ENCODE measurements at regions not wholly inside any gene's neighbourhood (a gene's known extent, or its start where the extent isn't known, plus 50 kb on each side); places are given as distances from the start of the nearest gene placed in this dataset.
"Not testable (repeated sequence)": the region's sequence is repeated elsewhere in the genome, so short reads cannot be mapped to it uniquely, and the experiment has no call there.

DNA sequence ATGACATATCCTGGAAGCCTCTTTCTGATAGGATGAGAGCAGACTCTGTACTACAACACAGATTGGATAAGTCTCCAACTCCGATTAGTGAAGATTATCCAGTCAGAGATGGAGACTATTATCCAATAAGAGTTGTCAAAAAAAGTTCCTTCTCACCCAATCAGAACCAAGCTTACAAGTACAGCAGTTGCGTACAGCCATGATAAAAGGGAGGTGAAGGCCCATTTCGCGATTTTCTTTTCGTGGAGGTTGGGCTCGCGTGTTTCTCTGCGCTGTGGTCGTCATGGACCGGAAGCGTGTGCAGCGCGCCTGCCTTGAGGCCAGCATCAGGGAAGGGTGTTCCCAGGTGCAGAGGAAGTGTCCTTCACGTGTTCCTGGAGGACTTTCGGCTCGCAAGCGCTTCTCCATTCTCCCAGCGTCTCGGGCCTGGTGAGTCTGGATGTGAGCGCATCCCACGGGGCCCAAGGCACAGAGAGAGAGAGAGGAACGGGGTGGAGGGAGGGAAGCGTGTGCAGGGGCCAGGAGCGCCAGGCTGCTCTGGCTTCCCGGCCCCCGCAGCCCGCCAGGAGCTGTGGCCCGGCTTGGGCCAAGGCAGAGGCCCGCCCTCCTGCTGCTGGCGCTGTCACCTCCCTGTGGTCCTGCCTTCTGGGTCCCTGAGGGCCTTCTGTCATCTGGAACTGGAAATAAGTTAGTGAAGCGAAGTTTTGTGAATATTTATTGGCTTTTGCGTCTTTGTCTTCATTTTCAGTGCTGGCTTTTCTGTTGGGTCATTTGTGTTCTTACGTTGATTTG is 53.9 kb downstream of the CDRT15L2 start:
- not testable (repeated sequence) for H3K27me3 ChIP-seq (ENCODE audit: insufficient read depth, low read length); H3K27ac ChIP-seq (ENCODE audit: low read length); H3K4me1 ChIP-seq (ENCODE audit: insufficient read depth, low read length); H3K9me3 ChIP-seq (ENCODE audit: insufficient read depth, low read depth, low read length); H3K36me3 ChIP-seq (ENCODE audit: insufficient read depth, low read depth, low read length); H3K9ac ChIP-seq (ENCODE audit: low read depth, low read length); H3K4me3 ChIP-seq (ENCODE audit: low read length)

DNA sequence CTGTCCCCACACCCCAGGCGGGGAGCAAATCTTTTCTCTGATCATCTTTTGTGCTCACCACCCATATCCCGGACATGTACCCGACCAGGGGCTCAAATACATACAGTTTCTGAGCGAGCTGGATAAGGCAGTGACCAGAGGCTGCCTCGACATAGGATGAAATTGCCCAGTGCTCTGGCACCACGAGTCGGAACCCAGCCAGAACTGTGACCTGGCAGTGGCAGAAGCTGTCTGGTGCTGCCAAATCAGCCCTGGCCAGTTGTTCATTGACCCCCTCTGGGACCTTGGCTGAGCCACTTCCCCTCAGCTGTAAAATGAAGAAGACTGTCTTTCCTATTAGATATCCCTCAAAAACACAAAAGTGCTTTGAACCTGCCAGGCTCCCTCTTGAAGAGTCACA is 60.6 kb downstream of the CDRT15L2 start:
- not testable (repeated sequence) for H3K27ac ChIP-seq (ENCODE audit: low read length); H3K4me3 ChIP-seq (ENCODE audit: low read length); H3K36me3 ChIP-seq (ENCODE audit: insufficient read depth, low read depth, low read length); H3K27me3 ChIP-seq (ENCODE audit: insufficient read depth, low read length); H3K9ac ChIP-seq (ENCODE audit: low read depth, low read length); H3K9me3 ChIP-seq (ENCODE audit: insufficient read depth, low read depth, low read length); H3K4me1 ChIP-seq (ENCODE audit: insufficient read depth, low read length)

DNA sequence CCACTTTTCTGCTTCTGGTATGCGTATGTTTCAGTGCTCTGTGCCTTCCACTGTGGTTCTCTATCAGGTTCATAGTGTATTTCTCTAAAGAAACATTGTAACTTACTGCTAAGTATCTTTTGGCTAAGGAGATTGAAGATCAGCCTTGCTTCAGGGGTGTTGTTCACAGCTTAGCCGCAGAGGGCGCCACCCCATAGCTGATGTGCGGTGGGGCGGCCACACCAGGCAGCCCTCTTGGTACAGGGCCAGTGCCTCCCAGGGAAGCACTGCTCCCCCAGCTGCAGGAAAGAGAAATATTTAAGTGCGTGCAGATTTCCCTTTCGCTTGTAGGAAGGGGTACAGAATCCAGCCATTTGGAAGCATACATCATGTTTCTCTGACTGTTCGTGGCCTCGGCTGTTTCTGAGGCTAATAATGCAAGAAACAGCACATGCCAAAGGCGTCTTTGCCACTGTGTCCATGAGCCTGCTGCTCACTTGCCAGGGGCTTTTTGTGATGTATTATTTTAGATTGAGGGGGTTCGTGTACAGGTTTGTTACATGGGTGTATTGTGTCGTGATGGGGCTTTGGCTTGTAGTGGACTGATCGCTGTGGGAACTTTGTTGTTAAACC is 67.2 kb downstream of the CDRT15L2 start:
- H3K9ac ChIP-seq (ENCODE audit: low read depth, low read length); H3K9me3 ChIP-seq (ENCODE audit: insufficient read depth, low read depth, low read length); H3K27me3 ChIP-seq (ENCODE audit: insufficient read depth, low read length); H3K4me1 ChIP-seq (ENCODE audit: insufficient read depth, low read length); H3K4me3 ChIP-seq (ENCODE audit: low read length); H3K36me3 ChIP-seq (ENCODE audit: insufficient read depth, low read depth, low read length); H3K27ac ChIP-seq (ENCODE audit: low read length): not testable (repeated sequence)

DNA sequence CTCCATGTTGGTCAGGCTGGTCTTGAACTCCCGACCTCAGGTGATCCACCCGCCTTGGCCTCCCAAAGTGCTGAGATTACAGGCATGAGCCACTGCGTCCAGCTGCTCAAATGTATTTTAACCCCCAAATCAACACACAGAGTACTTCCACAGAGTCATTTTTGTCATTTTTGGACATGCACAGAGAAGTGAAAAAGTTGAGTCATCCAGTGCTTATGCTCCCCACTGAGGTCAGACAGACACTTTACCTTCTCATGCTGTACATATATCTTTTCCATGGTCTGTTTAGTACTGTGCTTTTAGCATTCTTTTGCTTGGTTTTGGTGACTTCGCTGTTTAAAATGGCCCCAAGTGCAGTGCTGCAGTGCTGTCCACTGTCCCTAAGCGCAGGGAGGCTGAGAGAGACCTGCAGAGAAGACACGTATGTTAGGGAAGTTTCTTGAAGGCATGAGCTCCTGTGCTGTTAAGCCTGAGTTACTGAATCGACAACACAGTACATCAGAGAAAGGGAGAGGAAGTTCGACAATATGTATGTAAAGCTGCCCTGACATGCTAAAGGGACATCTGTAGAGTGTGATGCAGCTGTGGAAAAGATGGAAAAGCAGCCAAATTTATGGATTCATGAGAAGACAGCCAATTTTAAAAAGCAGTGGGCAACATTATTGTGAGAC is 69.7 kb downstream of the CDRT15L2 start:
- not testable (repeated sequence) for H3K4me3 ChIP-seq (ENCODE audit: low read length); H3K4me1 ChIP-seq (ENCODE audit: insufficient read depth, low read length); H3K9me3 ChIP-seq (ENCODE audit: insufficient read depth, low read depth, low read length); H3K9ac ChIP-seq (ENCODE audit: low read depth, low read length); H3K27ac ChIP-seq (ENCODE audit: low read length); H3K36me3 ChIP-seq (ENCODE audit: insufficient read depth, low read depth, low read length); H3K27me3 ChIP-seq (ENCODE audit: insufficient read depth, low read length)

DNA sequence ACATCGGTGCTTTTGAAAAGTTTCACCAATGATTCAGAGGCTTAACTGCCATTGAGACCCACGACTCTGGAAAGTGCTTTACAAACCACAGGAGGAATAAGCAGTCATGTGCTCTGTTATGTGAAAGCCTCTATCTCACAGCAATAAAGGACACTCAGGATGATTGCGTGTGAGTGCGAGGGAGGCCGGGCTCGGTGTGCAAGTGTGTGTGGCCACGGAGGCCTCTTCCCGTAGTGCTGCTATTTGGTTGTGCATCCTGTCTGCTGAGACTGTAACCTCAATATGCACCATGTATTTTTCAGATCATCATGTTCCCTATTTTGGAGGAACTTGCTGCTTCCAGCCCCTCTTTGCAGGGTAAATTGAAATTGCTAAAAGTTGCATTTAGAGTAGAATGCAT is 71.5 kb downstream of the CDRT15L2 start:
- H3K4me3 ChIP-seq (ENCODE audit: low read length); H3K27me3 ChIP-seq (ENCODE audit: insufficient read depth, low read length); H3K36me3 ChIP-seq (ENCODE audit: insufficient read depth, low read depth, low read length); H3K27ac ChIP-seq (ENCODE audit: low read length); H3K4me1 ChIP-seq (ENCODE audit: insufficient read depth, low read length); H3K9ac ChIP-seq (ENCODE audit: low read depth, low read length); H3K9me3 ChIP-seq (ENCODE audit: insufficient read depth, low read depth, low read length): not testable (repeated sequence)

DNA sequence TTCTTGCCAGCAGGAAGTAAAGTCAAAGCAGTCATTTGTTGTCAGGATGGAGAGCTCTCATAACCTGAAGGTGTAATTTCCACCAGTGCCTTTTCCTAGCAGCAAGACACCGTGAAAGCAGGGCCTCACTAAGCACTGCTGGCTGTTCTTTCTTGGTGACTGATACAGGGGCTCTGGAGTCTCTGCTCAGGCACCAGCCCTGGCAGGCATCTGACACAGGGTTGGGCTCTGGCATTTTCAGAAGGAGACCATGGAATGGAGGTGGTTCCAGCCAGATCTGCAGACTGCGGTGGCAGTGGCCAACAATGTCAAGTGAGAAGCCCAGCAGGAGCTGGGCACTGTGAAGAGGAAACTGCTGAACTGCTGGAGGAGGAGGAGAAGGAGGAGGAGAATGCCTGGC is 72.2 kb downstream of the CDRT15L2 start:
- H3K4me3 ChIP-seq (ENCODE audit: low read length); H3K9me3 ChIP-seq (ENCODE audit: insufficient read depth, low read depth, low read length); H3K36me3 ChIP-seq (ENCODE audit: insufficient read depth, low read depth, low read length); H3K27ac ChIP-seq (ENCODE audit: low read length); H3K27me3 ChIP-seq (ENCODE audit: insufficient read depth, low read length); H3K4me1 ChIP-seq (ENCODE audit: insufficient read depth, low read length); H3K9ac ChIP-seq (ENCODE audit: low read depth, low read length): not testable (repeated sequence)

DNA sequence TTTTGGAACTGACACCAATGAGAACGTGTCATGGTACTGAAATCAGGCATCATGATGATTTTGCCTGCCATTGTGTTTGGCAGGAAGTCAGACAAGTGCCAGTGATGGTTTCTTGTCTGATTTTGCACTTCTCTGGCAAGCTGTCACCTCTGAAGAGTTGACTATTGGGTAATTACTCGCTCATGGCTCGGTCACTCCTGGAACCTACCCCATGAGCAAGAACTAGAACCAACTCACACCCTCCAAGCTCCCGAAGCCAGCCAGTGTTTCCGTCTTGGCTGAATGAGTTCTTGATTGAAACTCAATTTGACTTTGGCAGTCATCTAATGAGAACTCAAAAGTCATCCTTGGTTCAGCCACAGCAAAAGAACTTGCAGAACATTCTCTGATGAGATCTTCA is 73.9 kb downstream of the CDRT15L2 start:
- H3K27ac ChIP-seq (ENCODE audit: low read length); H3K4me3 ChIP-seq (ENCODE audit: low read length); H3K4me1 ChIP-seq (ENCODE audit: insufficient read depth, low read length); H3K36me3 ChIP-seq (ENCODE audit: insufficient read depth, low read depth, low read length); H3K27me3 ChIP-seq (ENCODE audit: insufficient read depth, low read length); H3K9ac ChIP-seq (ENCODE audit: low read depth, low read length); H3K9me3 ChIP-seq (ENCODE audit: insufficient read depth, low read depth, low read length): not testable (repeated sequence)

DNA sequence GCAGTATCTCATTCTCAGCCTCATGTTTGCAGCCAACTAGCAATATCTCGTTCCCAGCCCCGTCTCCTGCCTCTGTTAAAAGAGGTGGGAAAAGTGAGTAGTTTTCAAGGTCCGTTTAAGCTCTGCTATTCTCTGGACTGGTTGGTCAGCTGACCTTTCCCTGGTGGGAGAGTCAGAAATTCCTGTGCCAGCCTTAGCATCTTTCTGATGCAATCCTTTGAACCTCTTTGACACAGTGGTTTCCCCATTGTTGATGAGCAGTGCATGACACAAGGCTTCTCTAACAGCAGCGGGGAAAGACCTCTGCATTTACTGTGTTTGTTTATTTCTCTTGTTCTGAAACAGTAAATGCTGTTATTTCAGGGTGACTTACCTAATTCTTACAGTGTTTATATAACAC is 74.6 kb downstream of the CDRT15L2 start:
- not testable (repeated sequence) for H3K4me1 ChIP-seq (ENCODE audit: insufficient read depth, low read length); H3K4me3 ChIP-seq (ENCODE audit: low read length); H3K36me3 ChIP-seq (ENCODE audit: insufficient read depth, low read depth, low read length); H3K27ac ChIP-seq (ENCODE audit: low read length); H3K27me3 ChIP-seq (ENCODE audit: insufficient read depth, low read length); H3K9ac ChIP-seq (ENCODE audit: low read depth, low read length); H3K9me3 ChIP-seq (ENCODE audit: insufficient read depth, low read depth, low read length)

DNA sequence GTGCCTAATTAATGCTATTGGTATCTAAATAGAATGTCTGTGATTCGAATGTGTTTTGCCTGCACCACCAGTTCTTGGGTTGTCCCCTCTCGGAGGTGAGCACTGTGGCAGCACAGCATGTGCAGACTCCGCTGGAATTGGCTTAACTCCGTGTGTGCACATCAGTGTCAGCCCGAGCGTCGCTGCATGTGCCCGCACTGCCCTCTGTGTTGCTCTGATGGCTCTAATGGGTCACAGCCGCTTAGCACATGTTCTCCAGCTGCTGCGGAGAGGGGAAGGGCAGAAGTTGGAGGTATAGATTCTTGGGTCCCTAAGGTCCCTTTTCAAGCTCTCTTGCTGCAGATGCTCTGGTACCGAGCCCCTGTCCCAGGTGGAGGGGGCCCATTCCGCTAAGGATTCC is 75.1 kb downstream of the CDRT15L2 start:
- not testable (repeated sequence) for H3K36me3 ChIP-seq (ENCODE audit: insufficient read depth, low read depth, low read length); H3K27me3 ChIP-seq (ENCODE audit: insufficient read depth, low read length); H3K9me3 ChIP-seq (ENCODE audit: insufficient read depth, low read depth, low read length); H3K4me3 ChIP-seq (ENCODE audit: low read length); H3K9ac ChIP-seq (ENCODE audit: low read depth, low read length); H3K27ac ChIP-seq (ENCODE audit: low read length); H3K4me1 ChIP-seq (ENCODE audit: insufficient read depth, low read length)

DNA sequence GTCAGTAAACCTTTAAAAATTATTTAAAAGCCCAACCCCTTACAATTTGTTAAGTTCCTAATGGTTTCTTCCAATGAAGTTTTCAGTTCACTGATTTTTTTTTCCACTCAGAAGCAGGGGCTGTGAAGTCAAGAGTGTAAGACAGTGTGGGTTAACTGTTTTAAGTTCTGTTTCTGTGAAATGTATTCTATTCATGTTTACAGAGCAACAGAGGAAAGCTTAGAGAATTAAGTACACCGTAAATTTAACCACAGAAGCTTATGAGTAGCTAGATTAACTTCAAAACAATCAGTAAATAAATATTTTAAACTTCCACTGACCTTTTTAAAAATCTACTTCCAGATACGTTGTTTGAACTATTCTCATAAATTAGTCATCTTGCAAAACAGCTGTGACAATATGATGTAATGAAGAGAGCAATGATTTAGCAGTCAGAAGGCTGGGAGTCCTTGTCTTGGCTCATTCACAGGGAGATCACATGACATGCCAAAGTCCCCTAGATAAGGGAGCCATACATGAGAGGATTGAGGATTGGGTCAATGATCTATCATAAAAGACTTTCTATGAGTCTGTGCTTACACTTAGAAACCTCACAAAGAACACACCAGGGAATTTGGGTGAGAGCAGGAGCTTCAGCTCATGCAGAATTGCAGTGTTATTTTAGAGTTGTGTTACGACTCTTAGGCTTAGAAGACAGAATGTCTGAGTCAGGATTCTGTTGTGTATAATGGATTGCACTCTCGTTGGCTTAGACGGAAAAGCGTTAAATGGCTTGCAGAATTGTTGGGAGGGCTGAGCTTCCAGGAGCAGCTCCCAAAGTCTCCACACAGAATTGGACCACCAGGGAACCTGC is 85.8 kb downstream of the CDRT15L2 start:
- not testable (repeated sequence) for H3K4me1 ChIP-seq (ENCODE audit: insufficient read depth, low read length); H3K27me3 ChIP-seq (ENCODE audit: insufficient read depth, low read length); H3K36me3 ChIP-seq (ENCODE audit: insufficient read depth, low read depth, low read length); H3K9ac ChIP-seq (ENCODE audit: low read depth, low read length); H3K27ac ChIP-seq (ENCODE audit: low read length); H3K9me3 ChIP-seq (ENCODE audit: insufficient read depth, low read depth, low read length); H3K4me3 ChIP-seq (ENCODE audit: low read length)

DNA sequence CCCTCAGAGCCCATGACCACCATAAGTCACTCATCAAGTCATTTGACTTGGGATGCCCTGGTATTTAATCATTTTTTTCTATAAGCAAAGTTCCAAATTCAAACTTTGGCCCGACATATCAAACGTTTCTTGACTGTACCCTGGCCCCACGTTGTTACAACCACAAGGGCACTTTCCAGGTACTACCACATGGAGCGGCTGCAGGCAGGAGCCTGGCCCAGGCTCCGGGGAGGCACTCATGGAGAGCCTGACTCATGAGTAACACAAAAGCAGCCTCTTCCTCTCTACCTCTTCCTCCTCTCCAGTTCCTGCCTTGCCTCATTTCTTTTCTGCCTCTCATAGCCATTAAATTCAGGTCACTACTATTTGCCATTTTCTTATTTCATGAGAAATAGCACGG is 87.2 kb downstream of the CDRT15L2 start:
- H3K4me3 ChIP-seq (ENCODE audit: low read length); H3K9ac ChIP-seq (ENCODE audit: low read depth, low read length); H3K27ac ChIP-seq (ENCODE audit: low read length); H3K36me3 ChIP-seq (ENCODE audit: insufficient read depth, low read depth, low read length); H3K9me3 ChIP-seq (ENCODE audit: insufficient read depth, low read depth, low read length); H3K4me1 ChIP-seq (ENCODE audit: insufficient read depth, low read length); H3K27me3 ChIP-seq (ENCODE audit: insufficient read depth, low read length): not testable (repeated sequence)

DNA sequence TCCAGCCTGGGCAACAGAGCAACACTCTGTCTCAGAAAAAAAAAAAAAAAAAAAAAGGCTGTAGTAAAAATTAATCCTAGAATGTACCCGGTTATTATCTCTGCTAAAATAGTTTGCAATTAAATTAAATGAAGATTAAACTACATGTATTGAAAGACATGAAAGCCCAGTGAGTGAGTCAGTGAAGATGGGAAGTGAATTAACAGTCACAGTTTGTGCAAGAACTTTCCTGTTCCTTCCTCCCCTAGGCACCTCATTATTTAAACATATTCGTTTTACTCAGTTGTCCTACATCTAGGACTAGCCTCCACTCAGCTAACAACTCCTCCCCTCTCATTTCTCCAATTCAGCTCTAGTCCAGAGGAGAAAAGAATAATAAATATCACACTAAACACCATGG is 88.2 kb downstream of the CDRT15L2 start:
- not testable (repeated sequence) for H3K9me3 ChIP-seq (ENCODE audit: insufficient read depth, low read depth, low read length); H3K4me3 ChIP-seq (ENCODE audit: low read length); H3K36me3 ChIP-seq (ENCODE audit: insufficient read depth, low read depth, low read length); H3K9ac ChIP-seq (ENCODE audit: low read depth, low read length); H3K27ac ChIP-seq (ENCODE audit: low read length); H3K4me1 ChIP-seq (ENCODE audit: insufficient read depth, low read length); H3K27me3 ChIP-seq (ENCODE audit: insufficient read depth, low read length)
